Dermis blood vessel endothelial cell (primary cell): ENCODE measurements at regions not wholly inside any gene's neighbourhood (a gene's known extent, or its start where the extent isn't known, plus 50 kb on each side); places are given as distances from the start of the nearest gene placed in this dataset.

Source experiments
- DNase-seq: peaks from one replicate; pipeline ENCODE4 v3.0.0; 2010

DNA sequence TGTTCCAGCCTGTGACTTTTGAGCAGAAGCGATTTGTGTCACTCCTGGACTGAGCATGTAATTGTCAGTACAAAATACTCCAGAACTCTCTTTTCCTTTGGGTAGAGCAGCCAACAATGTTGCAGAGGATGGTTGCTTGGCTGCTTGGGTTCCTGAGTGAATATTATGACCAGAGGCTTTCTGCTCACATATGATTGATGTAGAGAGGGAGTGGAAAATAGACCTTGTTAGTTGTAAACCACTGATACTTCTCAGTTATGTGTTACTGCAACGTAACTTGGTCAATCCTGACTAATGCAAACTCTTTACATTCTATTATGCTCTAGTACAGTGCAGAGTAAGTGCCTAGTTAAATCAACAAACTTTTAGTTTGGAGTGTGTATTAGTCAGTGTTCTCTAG is 322.6 kb upstream of the KCNH8 start:
- DNase-seq: no peak

- no peak for DNase-seq
These were observed 335.0 kb upstream of the KCNH8 start for GRCh38 chr3:18813300-18813699.

DNA sequence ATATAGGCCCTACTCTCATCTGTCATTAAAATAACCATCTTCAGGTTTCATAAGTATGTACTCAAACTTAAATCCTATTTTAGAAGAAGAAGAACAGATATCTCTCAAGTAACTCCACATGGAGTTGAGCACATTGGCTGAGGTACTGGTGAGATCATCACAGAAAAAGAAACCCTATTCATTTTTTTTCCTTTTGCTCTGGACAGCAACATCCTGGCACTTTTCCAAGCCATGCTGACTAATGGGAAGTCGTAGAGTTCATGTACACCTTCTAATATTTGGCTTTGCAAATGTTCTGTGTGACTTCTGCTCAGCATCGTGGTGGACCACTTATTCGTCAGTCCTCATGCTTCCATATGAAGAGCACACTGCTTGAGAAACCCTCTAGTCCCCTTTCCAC is 336.0 kb upstream of the KCNH8 start:
- DNase-seq: no peak

- DNase-seq: no peak
These were observed 338.0 kb upstream of the KCNH8 start for GRCh38 chr3:18810306-18810661.

- no peak for DNase-seq
These were observed 338.5 kb upstream of the KCNH8 start for GRCh38 chr3:18809640-18810305.

GRCh38 chr3:18808429-18808828 is 339.9 kb upstream of the KCNH8 start:
- DNase-seq: no peak

DNA sequence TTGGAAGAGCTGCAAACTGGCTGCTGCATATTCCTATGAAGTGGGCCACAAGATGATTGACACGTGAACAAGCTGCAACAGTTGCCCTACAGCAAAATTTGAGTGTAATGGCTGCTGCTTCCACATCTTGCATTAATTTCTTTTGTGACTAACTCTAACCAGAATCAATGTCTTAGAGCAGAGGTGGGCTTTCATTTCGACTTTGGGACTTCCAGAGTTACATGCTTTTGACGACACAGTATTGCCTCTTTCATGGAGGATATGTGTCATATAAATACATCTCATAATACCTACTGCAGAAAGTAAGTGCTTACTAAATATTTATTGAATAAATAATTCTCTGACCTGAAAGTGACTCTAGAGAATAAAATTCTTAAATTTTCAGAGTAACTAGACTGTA is 340.7 kb upstream of the KCNH8 start:
- DNase-seq: no peak

GRCh38 chr3:18806633-18807032 is 341.7 kb upstream of the KCNH8 start:
- DNase-seq: no peak

- DNase-seq: no peak
These were observed 350.9 kb upstream of the KCNH8 start for GRCh38 chr3:18797378-18797777.

GRCh38 chr3:18795078-18795477 is 353.2 kb upstream of the KCNH8 start:
- DNase-seq: no peak

GRCh38 chr3:18791752-18792151 is 356.6 kb upstream of the KCNH8 start:
- no peak for DNase-seq

GRCh38 chr3:18791182-18791581 is 357.1 kb upstream of the KCNH8 start:
- DNase-seq: no peak

DNA sequence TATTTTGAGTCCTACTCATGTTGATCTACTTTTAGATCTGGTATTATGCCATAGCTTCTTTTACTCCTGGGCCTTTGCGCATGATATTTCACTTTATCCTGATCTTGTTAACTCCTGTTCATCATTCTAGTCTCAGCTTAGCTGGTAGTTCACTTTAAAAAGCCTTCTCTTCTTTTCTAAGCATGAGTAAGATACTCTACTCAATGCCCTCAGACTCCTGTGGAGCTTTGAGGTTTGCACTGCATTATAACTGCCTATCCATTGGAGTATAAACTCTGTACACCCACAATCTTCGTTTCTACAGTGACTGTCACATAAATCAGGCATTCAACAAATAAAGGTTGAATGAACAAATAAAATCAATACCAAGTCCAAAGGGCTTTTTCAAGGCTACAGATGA is 357.9 kb upstream of the KCNH8 start:
- DNase-seq: no peak

DNA sequence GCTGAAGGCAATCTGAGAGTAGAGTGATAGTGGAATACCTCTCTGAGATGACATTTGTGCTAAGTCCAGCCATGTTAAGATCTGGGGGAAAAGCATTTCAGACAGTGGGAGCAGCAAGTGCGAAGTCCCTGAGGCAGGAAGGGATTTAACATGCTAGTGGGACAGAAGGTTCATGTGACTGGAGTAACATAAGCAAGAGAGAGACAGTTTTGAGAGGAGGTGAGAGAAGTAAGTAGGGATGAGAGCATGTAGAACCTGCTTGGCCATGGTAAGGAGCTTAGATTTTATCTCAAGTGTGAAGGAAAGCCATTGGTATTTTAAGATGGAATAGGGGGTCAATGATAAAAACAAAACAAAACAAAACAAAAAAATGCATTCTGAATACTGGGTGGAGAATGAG is 358.6 kb upstream of the KCNH8 start:
- no peak for DNase-seq

GRCh38 chr3:18787441-18787840 is 360.9 kb upstream of the KCNH8 start:
- DNase-seq: no peak

GRCh38 chr3:18786650-18787323 is 361.5 kb upstream of the KCNH8 start:
- DNase-seq: no peak

DNA sequence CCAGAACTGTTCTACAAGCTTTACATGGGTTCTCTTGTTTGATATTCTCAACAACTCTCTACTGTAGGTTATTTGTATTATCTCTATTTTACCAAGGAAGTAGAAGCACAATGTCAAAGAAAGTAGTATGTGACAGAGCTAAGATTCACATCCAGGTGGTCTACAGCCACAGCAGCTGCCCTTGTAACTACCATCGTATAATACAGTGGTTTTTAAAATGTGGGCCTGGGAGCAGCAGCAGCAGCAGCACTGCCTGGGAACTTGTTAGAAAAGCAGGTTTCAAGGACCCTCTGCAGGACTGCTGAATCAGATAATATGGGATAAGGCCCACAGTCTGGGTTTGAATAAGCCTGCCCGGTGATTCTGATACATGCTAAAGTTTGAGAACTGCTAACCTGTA is 357.1 kb upstream of the SATB1 start:
- DNase-seq: no peak

- no peak for DNase-seq
These were observed 355.8 kb upstream of the SATB1 start for GRCh38 chr3:18780959-18781358.

- no peak for DNase-seq
These were observed 354.6 kb upstream of the SATB1 start for GRCh38 chr3:18779704-18780103.

- DNase-seq: no peak
These were observed 353.5 kb upstream of the SATB1 start for GRCh38 chr3:18778598-18778997.

GRCh38 chr3:18778094-18778493 is 353.0 kb upstream of the SATB1 start:
- DNase-seq: no peak

- DNase-seq: no peak
These were observed 350.4 kb upstream of the SATB1 start for GRCh38 chr3:18775501-18775900.

DNA sequence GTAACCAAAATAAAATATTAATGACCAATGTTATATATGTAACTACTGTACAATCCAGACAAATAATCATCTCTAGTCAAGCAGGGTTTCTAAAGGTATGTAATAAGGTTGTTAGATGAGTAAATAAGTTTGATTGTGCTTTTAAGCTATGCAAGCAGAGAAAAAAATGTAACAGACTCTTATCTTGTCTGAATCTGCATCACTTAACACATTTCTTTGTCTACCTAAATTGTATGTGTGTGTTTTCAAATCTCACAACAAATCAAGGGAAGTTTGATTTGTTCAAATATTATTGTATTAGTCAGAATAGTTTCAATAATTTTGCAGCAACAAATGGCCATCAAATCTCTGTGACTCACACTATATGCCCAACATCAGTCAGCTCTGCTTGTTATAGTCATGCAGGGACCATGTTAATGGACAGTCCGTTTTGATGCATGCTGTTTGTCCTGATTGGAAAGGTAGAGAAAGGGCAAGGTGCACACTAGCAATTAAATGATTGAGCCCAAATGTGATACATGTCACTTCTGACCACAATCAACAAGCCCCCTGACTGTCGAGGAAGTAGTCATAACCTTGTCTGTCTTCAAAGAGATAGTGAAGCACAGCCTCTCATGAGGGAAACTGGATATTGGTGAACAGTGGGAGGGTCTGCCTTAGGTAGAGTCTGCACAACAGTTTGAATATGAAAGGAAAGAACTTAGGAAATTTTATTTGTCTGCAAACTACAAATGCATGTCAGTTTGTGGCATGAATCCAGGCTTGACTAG is 349.4 kb upstream of the SATB1 start:
- DNase-seq: no peak

DNA sequence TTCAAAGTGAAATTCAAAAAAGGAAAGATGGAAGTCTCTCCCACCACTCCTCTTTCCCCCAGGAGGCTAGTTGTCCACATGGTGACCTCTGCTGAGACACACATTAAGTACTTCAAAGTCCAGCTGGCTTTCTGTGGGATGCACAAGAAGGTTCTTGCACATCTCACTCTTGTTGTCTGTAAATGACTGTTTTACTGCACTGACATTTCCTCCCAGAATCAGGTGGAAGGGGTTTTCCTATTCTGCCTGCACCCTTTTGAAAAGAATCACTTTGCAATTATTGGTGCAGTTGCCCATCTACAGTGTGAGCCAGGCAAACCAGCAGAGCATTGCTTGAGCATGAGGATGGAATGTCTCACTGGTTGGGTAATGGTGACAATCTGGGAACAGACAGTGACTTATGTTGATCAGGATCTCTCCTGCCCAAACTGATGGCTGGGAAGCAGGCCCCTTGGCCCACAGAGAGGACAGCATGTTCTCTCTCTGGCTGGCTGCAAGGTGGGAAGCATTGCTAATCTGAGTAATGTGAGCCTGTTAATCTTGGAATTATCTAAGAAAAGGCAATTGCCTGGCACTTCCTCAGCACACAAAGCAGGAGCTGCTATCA is 347.7 kb upstream of the SATB1 start:
- no peak for DNase-seq
